ENCODE measurements at regions not wholly inside any gene's neighbourhood (a gene's known extent, or its start where the extent isn't known, plus 50 kb on each side); places are given as distances from the start of the nearest gene placed in this dataset.
"Not testable (repeated sequence)": the region's sequence is repeated elsewhere in the genome, so short reads cannot be mapped to it uniquely, and the experiment has no call there.

- DNase-seq = no peak
Measured at GRCh38 chr2:219831957-219832356, 204.5 kb downstream of the SLC4A3 start.

GRCh38 chr2:219832904-219833303 is 205.5 kb downstream of the SLC4A3 start:
- no peak for DNase-seq

GRCh38 chr2:219835493-219835892 is 208.1 kb downstream of the SLC4A3 start:
- DNase-seq = no peak

- peak in 1 of 58 donors; percentile 11 for DNase-seq
Measured at GRCh38 chr2:219836647-219837177, 209.3 kb downstream of the SLC4A3 start.

- no peak for DNase-seq
Measured at GRCh38 chr2:219844401-219845091, 217.1 kb downstream of the SLC4A3 start.

GRCh38 chr2:219848882-219849281 is 221.5 kb downstream of the SLC4A3 start:
- DNase-seq = no peak

GRCh38 chr2:219851169-219851568 is 223.7 kb downstream of the SLC4A3 start:
- DNase-seq = no peak

GRCh38 chr2:219851801-219852481 is 224.5 kb downstream of the SLC4A3 start:
- DNase-seq = peak in 2 of 58 donors; percentile 12 to 15

- DNase-seq = no peak
Measured at GRCh38 chr2:219852626-219853025, 225.2 kb downstream of the SLC4A3 start.

- no peak for DNase-seq
Measured at GRCh38 chr2:219856602-219857001, 229.2 kb downstream of the SLC4A3 start.

GRCh38 chr2:219857751-219858150 is 230.3 kb downstream of the SLC4A3 start:
- DNase-seq = no peak

- DNase-seq = peak in 4 of 58 donors; percentile 4 to 13 (median 11)
Measured at GRCh38 chr2:219861307-219861706, 233.9 kb downstream of the SLC4A3 start.

- no peak for DNase-seq
Measured at GRCh38 chr2:219864154-219864553, 236.7 kb downstream of the SLC4A3 start.

- DNase-seq = no peak
Measured at GRCh38 chr2:219868635-219869034, 241.2 kb downstream of the SLC4A3 start.

GRCh38 chr2:219870041-219870440 is 242.6 kb downstream of the SLC4A3 start:
- DNase-seq = no peak

- peak in 1 of 58 donors; percentile 12 for DNase-seq
Measured at GRCh38 chr2:219871351-219871750, 243.9 kb downstream of the SLC4A3 start.

- no peak for DNase-seq
Measured at GRCh38 chr2:219875036-219875435, 247.6 kb downstream of the SLC4A3 start.

- not testable (repeated sequence) for DNase-seq
Measured at GRCh38 chr2:219875986-219876385, 248.6 kb downstream of the SLC4A3 start.

GRCh38 chr2:219876931-219877330 is 249.5 kb downstream of the SLC4A3 start:
- DNase-seq = no peak

GRCh38 chr2:219877728-219878127 is 250.3 kb downstream of the SLC4A3 start:
- DNase-seq = no peak

GRCh38 chr2:219878516-219878915 is 251.1 kb downstream of the SLC4A3 start:
- no peak for DNase-seq

GRCh38 chr2:219881851-219882250 is 254.4 kb downstream of the SLC4A3 start:
- DNase-seq = no peak

GRCh38 chr2:219886615-219887014 is 259.2 kb downstream of the SLC4A3 start:
- no peak for DNase-seq
